ENCODE measurements at regions not wholly inside any gene's neighbourhood (a gene's known extent, or its start where the extent isn't known, plus 50 kb on each side); places are given as distances from the start of the nearest gene placed in this dataset.
A peak's percentile ranks its signal among the peaks of the same experiment; 100 is the strongest.

DNA sequence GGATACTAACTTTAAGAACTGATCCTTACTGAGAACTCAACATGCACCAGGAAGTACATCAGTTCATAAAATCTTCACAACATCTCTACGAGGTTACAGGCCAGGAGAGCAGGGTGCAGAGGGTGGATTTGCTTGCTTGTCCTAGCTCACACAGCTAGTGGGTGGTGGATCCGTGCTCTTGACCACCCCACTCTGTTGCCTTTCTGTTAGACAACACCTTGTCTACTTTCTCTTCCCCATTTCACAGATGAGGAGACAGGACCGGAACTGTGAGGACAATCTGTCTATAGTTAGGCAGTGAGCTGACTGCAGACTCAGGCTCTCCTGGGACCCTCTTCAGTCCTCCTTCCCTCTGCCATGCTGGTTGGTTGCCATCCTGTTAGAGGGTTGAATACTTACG, 221.7 kb upstream of the TLE3 start:
- H3K4me1 ChIP-seq: peaks cover 27 to 56% (median 42%) of the 10 kb centered on the region in 4 donors
- no peak for DNase-seq

DNA sequence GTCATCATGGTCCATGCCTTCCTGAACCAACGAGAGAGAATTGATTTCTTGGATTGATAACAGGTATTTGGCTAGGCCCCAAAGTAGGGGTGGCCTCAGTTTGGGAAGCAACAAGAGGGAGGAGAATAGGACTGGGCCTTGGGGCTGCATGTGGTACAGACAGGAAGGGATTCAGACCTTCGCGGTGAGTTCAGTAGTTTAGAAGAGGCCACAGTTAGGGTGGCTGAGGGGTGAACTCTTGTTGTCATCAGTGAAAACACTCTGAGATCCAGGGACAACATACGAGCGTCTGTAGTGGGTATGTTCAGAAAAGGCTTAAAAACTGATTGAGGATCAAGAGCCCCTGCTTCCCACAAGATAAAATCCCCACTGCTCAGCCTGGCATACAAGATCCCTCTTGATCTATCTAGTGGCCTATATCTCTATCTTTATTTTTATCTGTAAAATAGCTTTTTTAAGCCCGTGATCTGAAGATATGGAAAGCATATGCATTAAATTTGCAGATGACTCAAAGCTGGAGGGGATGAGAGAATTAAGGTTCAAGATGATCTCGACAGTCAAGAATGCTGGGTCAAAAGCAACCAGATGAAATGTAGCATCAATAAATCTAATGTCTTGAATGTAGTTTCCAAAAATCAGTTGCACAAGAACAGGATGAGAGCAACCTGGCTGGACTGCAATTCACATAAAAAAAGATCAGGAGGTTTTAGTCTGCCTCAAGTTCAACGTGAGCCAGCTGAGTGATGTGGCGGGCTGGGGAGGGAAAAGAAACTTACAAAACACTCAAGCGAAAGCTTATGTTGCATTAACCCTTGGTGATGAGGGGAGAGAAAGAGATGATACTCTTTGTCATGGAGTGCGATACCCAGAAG, 221.1 kb upstream of the TLE3 start:
- intact Hi-C loops (cut with DNase I; ENCODE audit: low total_unique reads) (no loop called here), in situ Hi-C loops (cut with MboI; ENCODE audit: low pct_ligation_motif_present in 1 of 4, low pct_unique_long_range_greater_than_20kb in 1 of 4, low sequenced_read_pairs in 3 of 4) (no loop called here)
- no peaks in the 10 kb centered on the region for H3K9me3 ChIP-seq
- H3K36me3 ChIP-seq: no peaks in the 10 kb centered on the region
- peak overlapping the region; percentile 65 to 88 (median 75) for H3K27ac ChIP-seq
- no peaks in the 10 kb centered on the region for H3K27me3 ChIP-seq
- H3K4me3 ChIP-seq: no peak overlapping the region
- peaks cover 24 to 50% (median 36%) of the 10 kb centered on the region in 4 donors for H3K4me1 ChIP-seq
- peak; percentile 46 for DNase-seq
- no peak for TF ChIP-seq POLR2A (IDR thresholded peaks at IDR 0.05)
- peak; percentile 37 to 79 (median 76) for TF ChIP-seq POLR2AphosphoS5 (IDR thresholded peaks at IDR 0.05)
- peak; percentile 62 for TF ChIP-seq EP300 (IDR thresholded peaks at IDR 0.05; ENCODE audit: low read depth)
- 53 to 63% methylated on average over 6 to 11 of the region's 11 CpGs for WGBS, 2 donors (ENCODE audit: low coverage in 1 of 2)

More for the DNA sequence above, 221.7 kb upstream of the TLE3 start:
- intact Hi-C loops (cut with DNase I; ENCODE audit: low total_unique reads) (no loop called here), in situ Hi-C loops (cut with MboI; ENCODE audit: low pct_ligation_motif_present in 1 of 4, low pct_unique_long_range_greater_than_20kb in 1 of 4, low sequenced_read_pairs in 3 of 4) (no loop called here)
- TF ChIP-seq POLR2A (IDR thresholded peaks at IDR 0.05): no peak
- no peak for TF ChIP-seq EP300 (IDR thresholded peaks at IDR 0.05; ENCODE audit: low read depth)
- TF ChIP-seq, protein P1, sequence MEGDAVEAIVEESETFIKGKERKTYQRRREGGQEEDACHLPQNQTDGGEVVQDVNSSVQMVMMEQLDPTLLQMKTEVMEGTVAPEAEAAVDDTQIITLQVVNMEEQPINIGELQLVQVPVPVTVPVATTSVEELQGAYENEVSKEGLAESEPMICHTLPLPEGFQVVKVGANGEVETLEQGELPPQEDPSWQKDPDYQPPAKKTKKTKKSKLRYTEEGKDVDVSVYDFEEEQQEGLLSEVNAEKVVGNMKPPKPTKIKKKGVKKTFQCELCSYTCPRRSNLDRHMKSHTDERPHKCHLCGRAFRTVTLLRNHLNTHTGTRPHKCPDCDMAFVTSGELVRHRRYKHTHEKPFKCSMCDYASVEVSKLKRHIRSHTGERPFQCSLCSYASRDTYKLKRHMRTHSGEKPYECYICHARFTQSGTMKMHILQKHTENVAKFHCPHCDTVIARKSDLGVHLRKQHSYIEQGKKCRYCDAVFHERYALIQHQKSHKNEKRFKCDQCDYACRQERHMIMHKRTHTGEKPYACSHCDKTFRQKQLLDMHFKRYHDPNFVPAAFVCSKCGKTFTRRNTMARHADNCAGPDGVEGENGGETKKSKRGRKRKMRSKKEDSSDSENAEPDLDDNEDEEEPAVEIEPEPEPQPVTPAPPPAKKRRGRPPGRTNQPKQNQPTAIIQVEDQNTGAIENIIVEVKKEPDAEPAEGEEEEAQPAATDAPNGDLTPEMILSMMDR (IDR thresholded peaks at IDR 0.05): no peak
- TF ChIP-seq POLR2AphosphoS5 (IDR thresholded peaks at IDR 0.05): no peak
- no peaks in the 10 kb centered on the region for H3K36me3 ChIP-seq
- WGBS, 2 donors (ENCODE audit: low coverage in 1 of 2): 51 to 75% methylated on average over 1 to 4 of the region's 4 CpGs
- H3K27ac ChIP-seq: peak overlapping the region; percentile 65 to 88 (median 75)
- H3K27me3 ChIP-seq: no peaks in the 10 kb centered on the region
- no peak overlapping the region for H3K4me3 ChIP-seq
- no peaks in the 10 kb centered on the region for H3K9me3 ChIP-seq

DNA sequence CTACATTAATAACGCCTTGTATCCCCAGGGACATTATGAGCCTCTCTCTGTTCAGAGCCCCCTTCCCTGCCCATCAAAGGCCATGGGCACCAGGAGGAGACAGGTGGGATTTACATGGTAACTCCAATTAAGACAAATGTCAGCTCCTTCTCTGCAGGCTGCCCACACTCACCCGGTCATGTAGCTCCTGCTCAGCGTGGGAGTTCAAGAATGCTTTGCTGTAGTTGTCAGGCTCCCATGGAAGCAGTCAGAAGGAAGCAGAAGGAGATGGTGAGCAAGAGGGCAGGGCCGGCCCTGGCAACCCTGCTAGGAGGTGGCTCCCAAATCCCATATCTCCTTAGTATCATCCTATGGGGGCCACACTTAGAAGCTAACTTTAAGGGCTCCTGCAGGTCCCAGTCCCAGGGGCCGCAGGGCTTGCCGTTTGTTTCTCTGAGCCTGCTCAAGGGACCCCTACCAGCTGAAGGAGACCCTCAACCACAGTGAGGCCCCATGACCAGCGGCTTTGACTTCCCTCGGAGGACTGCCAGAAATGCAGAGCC, 218.4 kb upstream of the TLE3 start:
- in situ Hi-C loops (cut with MboI; ENCODE audit: low pct_ligation_motif_present in 1 of 4, low pct_unique_long_range_greater_than_20kb in 1 of 4, low sequenced_read_pairs in 3 of 4): no loop called here
- no peak for TF ChIP-seq POLR2A (IDR thresholded peaks at IDR 0.05)
- TF ChIP-seq, protein P1 (IDR thresholded peaks at IDR 0.05): no peak
- no peak for TF ChIP-seq EP300 (IDR thresholded peaks at IDR 0.05; ENCODE audit: low read depth)
- TF ChIP-seq POLR2AphosphoS5 (IDR thresholded peaks at IDR 0.05): no peak
- H3K27me3 ChIP-seq: no peaks in the 10 kb centered on the region
- H3K27ac ChIP-seq: no peak overlapping the region
- no peaks in the 10 kb centered on the region for H3K36me3 ChIP-seq
- DNase-seq: no peak
- H3K4me1 ChIP-seq: peaks cover 7 to 23% (median 16%) of the 10 kb centered on the region in 4 donors
- H3K4me3 ChIP-seq: no peak overlapping the region
- intact Hi-C loops (cut with DNase I; ENCODE audit: low total_unique reads): no loop called here
- 83 to 100% methylated on average over 1 to 8 of the region's 8 CpGs for WGBS, 2 donors (ENCODE audit: low coverage in 1 of 2)
- H3K9me3 ChIP-seq: no peaks in the 10 kb centered on the region

DNA sequence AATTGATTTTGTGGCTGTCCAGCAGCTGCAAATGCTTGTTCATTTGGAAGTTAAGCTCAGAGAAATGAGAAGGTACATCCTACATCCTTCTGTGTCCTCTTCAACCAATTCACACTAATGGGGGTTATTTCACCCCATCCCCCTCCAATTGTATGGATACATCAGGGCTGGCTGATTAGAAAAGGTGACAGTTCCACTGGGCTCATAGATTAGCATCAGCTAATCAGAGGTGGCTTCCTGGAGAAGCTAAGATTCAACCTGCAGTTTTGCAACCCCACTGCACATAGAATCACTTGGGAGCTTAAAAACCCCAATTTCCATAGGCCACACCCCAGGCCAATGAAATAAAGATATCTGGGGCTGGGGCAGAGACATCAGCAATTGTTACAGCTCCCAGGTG, 217.7 kb upstream of the TLE3 start:
- no peak for DNase-seq
- H3K27ac ChIP-seq: no peak overlapping the region
- in situ Hi-C loops (cut with MboI; ENCODE audit: low pct_ligation_motif_present in 1 of 4, low pct_unique_long_range_greater_than_20kb in 1 of 4, low sequenced_read_pairs in 3 of 4): no loop called here
- peaks cover under 1 to 16% (median 9%) of the 10 kb centered on the region in 4 donors for H3K4me1 ChIP-seq
- intact Hi-C loops (cut with DNase I; ENCODE audit: low total_unique reads): no loop called here
- H3K9me3 ChIP-seq: no peaks in the 10 kb centered on the region
- no peak for TF ChIP-seq EP300 (IDR thresholded peaks at IDR 0.05; ENCODE audit: low read depth)
- TF ChIP-seq, protein P1 (IDR thresholded peaks at IDR 0.05): no peak
- TF ChIP-seq POLR2A (IDR thresholded peaks at IDR 0.05): no peak
- TF ChIP-seq POLR2AphosphoS5 (IDR thresholded peaks at IDR 0.05): no peak
- no peaks in the 10 kb centered on the region for H3K36me3 ChIP-seq
- no peaks in the 10 kb centered on the region for H3K27me3 ChIP-seq
- H3K4me3 ChIP-seq: no peak overlapping the region

All from transverse colon (tissue), 4 donors.